GM12878 (cell line): ENCODE measurements at regions not wholly inside any gene's neighbourhood (a gene's known extent, or its start where the extent isn't known, plus 50 kb on each side); places are given as distances from the start of the nearest gene placed in this dataset.

Experiments
- ATAC-seq: fragments of 200-7000 bp; cut with Tn5 transposase; 3 replicates; pipeline ENCODE4 v1.9.1; 2020; ENCODE audit warnings: mild to moderate bottlenecking, moderate library complexity
- BruUV-seq: library from RNA; stranded (reverse); fragments of 400-500 nt; replicated peaks from 2 replicates; lab custom pipeline; 2021; lab: Mats Ljungman, UMichigan
- CTCF ChIA-PET: fragments of 300-600 bp; sonication (Branson Sonifier 250); formaldehyde crosslinking; extraction: SDS; loops from one replicate; lab custom pipeline; 2021; ENCODE audit warnings: inconsistent platforms; lab: Yijun Ruan, JAX
- POLR2A ChIA-PET: fragments of 350-600 bp; formaldehyde crosslinking; extraction: SDS; loops from one replicate; lab custom pipeline; 2021; ENCODE audit warnings: inconsistent platforms; lab: Charles Lee
- RAD21 ChIA-PET: fragments of 300-600 bp; sonication (Branson Sonifier 250); formaldehyde crosslinking; loops from one replicate; lab custom pipeline; 2023; ENCODE audit warnings: antibody characterized with exemption; ENCODE audit not compliant: unreplicated experiment; lab: Charles Lee
- SMC1A ChIA-PET: fragments of 300-600 bp; sonication (Branson Sonifier 250); formaldehyde crosslinking; loops from one replicate; lab custom pipeline; 2023; ENCODE audit not compliant: unreplicated experiment, uncharacterized antibody; lab: Charles Lee
- DNase-seq: peaks from one replicate; pipeline ENCODE4 v3.0.0-alpha.2; 2011; ENCODE audit warnings: low read depth, low spot score
- FAIRE-seq: peaks from 3 replicates; lab custom pipeline; 2011; peaks lifted over from hg19 to GRCh38; lab: Jason Lieb, UNC
- H2AFZ ChIP-seq: 2 replicates; pipeline ENCODE4 v1.6.0; 2011; ENCODE audit warnings: low read depth, low read length, control low read depth; ENCODE audit not compliant: control insufficient read depth
- H3K27ac ChIP-seq: 2 replicates; pipeline ENCODE4 v1.5.1; 2011; ENCODE audit warnings: control low read depth; ENCODE audit not compliant: control insufficient read depth, insufficient read depth
- H3K27me3 ChIP-seq, 2 experiments: replicated peaks in 1 of 2; 2 replicates each; pipeline versions ENCODE4 v1.6.0 to v1.6.1; 2011; ENCODE audit warnings: low read length in 1 of 2; ENCODE audit not compliant: control insufficient read depth in 2 of 2, insufficient read depth in 2 of 2
- H3K36me3 ChIP-seq, 2 experiments: 2 replicates each; pipeline ENCODE4 v1.5.1; 2011; ENCODE audit warnings: low read length in 1 of 2; ENCODE audit not compliant: control insufficient read depth in 2 of 2, insufficient read depth in 2 of 2
- H3K4me1 ChIP-seq: 2 replicates; pipeline ENCODE4 v1.6.1; 2011; ENCODE audit warnings: mild to moderate bottlenecking, low read length, moderate library complexity, mixed read lengths; ENCODE audit not compliant: control insufficient read depth, insufficient read depth
- H3K4me2 ChIP-seq: 2 replicates; pipeline ENCODE4 v1.6.0; 2011; ENCODE audit warnings: control low read depth; ENCODE audit not compliant: control insufficient read depth, insufficient read depth
- H3K4me3 ChIP-seq: fragments of 200-600 bp; sonication (generic); 2 replicates; pipeline ENCODE4 v1.5.1; 2016
- H3K79me2 ChIP-seq: 2 replicates; pipeline ENCODE4 v1.6.0; 2011; ENCODE audit warnings: low read length; ENCODE audit not compliant: control insufficient read depth, insufficient read depth
- H3K9ac ChIP-seq: 2 replicates; pipeline ENCODE4 v1.8.0; 2011; ENCODE audit warnings: low read length, control low read depth, mixed read lengths; ENCODE audit not compliant: control insufficient read depth, insufficient read depth
- H3K9me3 ChIP-seq: replicated peaks from 3 replicates; pipeline ENCODE4 v1.5.1; 2011; ENCODE audit warnings: mild to moderate bottlenecking, low read length; ENCODE audit not compliant: control insufficient read depth, insufficient read depth
- H4K20me1 ChIP-seq: 2 replicates; pipeline ENCODE4 v1.6.0; 2011; ENCODE audit not compliant: control insufficient read depth, insufficient read depth
- NRF1 ChIP-seq: conservative IDR thresholded peaks from 2 replicates; pipeline ENCODE4 v1.6.1; 2011; ENCODE audit warnings: mild to moderate bottlenecking, low read depth, low read length, improper control_type of control experiment
- PML ChIP-seq: IDR thresholded peaks from 2 replicates; pipeline ENCODE4 v1.6.1; 2012; ENCODE audit warnings: low read length, inconsistent platforms
- RB1 ChIP-seq: fragments of 450-650 bp; formaldehyde crosslinking; IDR thresholded peaks from 2 replicates; pipeline ENCODE4 v1.6.1; 2017; ENCODE audit warnings: mild to moderate bottlenecking, borderline replicate concordance
- RBBP5 ChIP-seq: fragments of 200-600 bp; sonication (generic); conservative IDR thresholded peaks from 2 replicates; pipeline ENCODE4 v1.6.1; 2016
- SMC3 ChIP-seq: IDR thresholded peaks from 2 replicates; pipeline ENCODE4 v1.6.1; 2011; ENCODE audit warnings: low read length, improper control_type of control experiment, borderline replicate concordance
- SP1 ChIP-seq: IDR thresholded peaks from one replicate; pipeline ENCODE4 v1.6.1; 2011; ENCODE audit warnings: low read depth, low read length
- TARDBP ChIP-seq: IDR thresholded peaks from 2 replicates; pipeline ENCODE4 v1.6.1; 2016; ENCODE audit warnings: borderline replicate concordance
- USF1 ChIP-seq: IDR thresholded peaks from 2 replicates; pipeline ENCODE4 v1.6.1; 2011; ENCODE audit warnings: borderline replicate concordance, low read depth, mild to moderate bottlenecking, moderate library complexity, mixed read lengths, low read length; ENCODE audit not compliant: insufficient read depth; ENCODE audit errors: extremely low read length
- WGBS: methylation state at CpG from one replicate; pipeline ENCODE4 v1.1.6; 2016; ENCODE audit warnings: low lambda C conversion rate; ENCODE audit not compliant: insufficient replicate concordance, insufficient coverage; ENCODE audit errors: missing lambda C conversion rate; 5-methylcytosine and 5-hydroxymethylcytosine counted together
- in situ Hi-C: fragments of 300-500 bp; cut with MboI; formaldehyde crosslinking; loops from 9 replicates; pipeline ENCODE4 v1.14.3; 2018; ENCODE audit warnings: mixed read lengths
- intact Hi-C: fragments of 100-400 bp; cut with micrococcal nuclease; formaldehyde crosslinking; loops from one replicate; pipeline ENCODE4 v1.14.2; 2022; ENCODE audit not compliant: unreplicated experiment
- TF ChIP-seq, protein P1 (sequence below): fragments of 450-650 bp; IDR thresholded peaks from 2 replicates; pipeline ENCODE4 v1.6.1; 2016; ENCODE audit warnings: mild to moderate bottlenecking

DNA sequence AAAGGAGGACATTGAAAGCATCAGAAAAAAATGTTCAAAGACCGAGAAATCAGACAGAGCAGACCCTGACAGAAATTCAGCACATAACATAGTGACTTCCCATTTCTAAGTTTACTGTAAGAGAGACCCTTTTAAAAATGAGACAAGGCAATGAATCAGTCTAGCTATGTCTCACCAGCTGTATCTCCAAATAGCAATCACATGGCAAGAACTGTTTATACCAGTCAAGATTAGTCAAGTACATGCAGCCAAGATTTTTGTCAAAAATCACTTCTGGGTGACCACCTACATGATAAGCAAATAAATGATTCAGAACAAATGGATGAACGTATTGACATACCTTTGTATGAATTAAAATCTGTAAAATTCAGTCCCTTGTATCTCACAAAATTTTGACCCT is 138.0 kb downstream of the DTWD1 start:
- Histone ChIP-seq H3K27me3 (no peaks in the 10 kb centered on the region), H3K4me1 (no peaks in the 10 kb centered on the region), H2AFZ (no peak overlapping the region), H3K4me2 (no peak overlapping the region), H3K27ac (no peak overlapping the region), H3K36me3 (no peaks in the 10 kb centered on the region), H3K79me2 (no peaks in the 10 kb centered on the region), H4K20me1 (no peaks in the 10 kb centered on the region), H3K4me3 (no peak overlapping the region), H3K9ac (no peak overlapping the region), H3K9me3 (no peaks in the 10 kb centered on the region)
- 0% methylated on average over 2 of the region's 2 CpGs for WGBS
- no TSS peak for BruUV-seq
- RAD21 ChIA-PET, result no interaction called here
- CTCF ChIA-PET, result no interaction called here
- no peak for FAIRE-seq
- ATAC-seq, result no peak
- POLR2A ChIA-PET, result no interaction called here
- no peak for DNase-seq
- in situ Hi-C loops (no loop called here), intact Hi-C loops (no loop called here)
- TF ChIP-seq TARDBP (no peak), RBBP5 (no peak), SMC3 (no peak), USF1 (no peak), NRF1 (no peak), RB1 (no peak), SP1 (no peak), PML (no peak)
- TF ChIP-seq, protein P1, sequence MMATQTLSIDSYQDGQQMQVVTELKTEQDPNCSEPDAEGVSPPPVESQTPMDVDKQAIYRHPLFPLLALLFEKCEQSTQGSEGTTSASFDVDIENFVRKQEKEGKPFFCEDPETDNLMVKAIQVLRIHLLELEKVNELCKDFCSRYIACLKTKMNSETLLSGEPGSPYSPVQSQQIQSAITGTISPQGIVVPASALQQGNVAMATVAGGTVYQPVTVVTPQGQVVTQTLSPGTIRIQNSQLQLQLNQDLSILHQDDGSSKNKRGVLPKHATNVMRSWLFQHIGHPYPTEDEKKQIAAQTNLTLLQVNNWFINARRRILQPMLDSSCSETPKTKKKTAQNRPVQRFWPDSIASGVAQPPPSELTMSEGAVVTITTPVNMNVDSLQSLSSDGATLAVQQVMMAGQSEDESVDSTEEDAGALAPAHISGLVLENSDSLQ, result no peak
- SMC1A ChIA-PET, result interaction anchor here (0.6 kb wide), 1 partner anchor 826 kb away, joined by 3 read pairs; no protein-coding TSS in a partner anchor
